HG02759 (cell line): ENCODE measurements at regions not wholly inside any gene's neighbourhood (a gene's known extent, or its start where the extent isn't known, plus 50 kb on each side); places are given as distances from the start of the nearest gene placed in this dataset.
A peak's percentile ranks its signal among the peaks of the same experiment; 100 is the strongest.
"Not testable (repeated sequence)": the region's sequence is repeated elsewhere in the genome, so short reads cannot be mapped to it uniquely, and the experiment has no call there.

ENCODE experiments used
- ATAC-seq: cut with Tn5 transposase; IDR thresholded peaks from one replicate; pipeline ENCODE4 v1.9.1; 2021; ENCODE audit warnings: mild to moderate bottlenecking, moderate library complexity; ENCODE audit not compliant: unreplicated experiment

- ATAC-seq: no peak
Observed at GRCh38 chr2:191476901-191477300, 201.0 kb upstream of the NABP1 start.

GRCh38 chr2:191478799-191479679, 198.9 kb upstream of the NABP1 start:
- peak; percentile 15 for ATAC-seq

DNA sequence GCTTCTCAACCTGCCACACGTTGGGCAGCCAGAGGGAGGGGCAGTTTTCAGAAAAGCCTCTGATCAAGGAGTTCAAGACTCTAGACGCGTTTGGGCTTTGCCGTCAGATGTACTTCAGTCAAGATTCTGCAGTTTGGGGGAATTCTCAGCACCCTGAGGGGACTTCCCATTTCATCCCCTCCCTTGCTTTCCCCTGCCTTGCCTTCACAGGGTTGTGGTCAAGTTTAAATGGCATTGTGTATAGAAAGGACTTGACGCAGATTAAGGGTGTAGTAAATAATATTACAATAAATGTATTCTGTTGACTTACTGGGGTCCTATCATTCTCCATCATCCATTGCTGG, 198.3 kb upstream of the NABP1 start:
- peak; percentile 84 for ATAC-seq

- no peak for ATAC-seq
Observed at GRCh38 chr2:191481305-191482070, 196.4 kb upstream of the NABP1 start.

DNA sequence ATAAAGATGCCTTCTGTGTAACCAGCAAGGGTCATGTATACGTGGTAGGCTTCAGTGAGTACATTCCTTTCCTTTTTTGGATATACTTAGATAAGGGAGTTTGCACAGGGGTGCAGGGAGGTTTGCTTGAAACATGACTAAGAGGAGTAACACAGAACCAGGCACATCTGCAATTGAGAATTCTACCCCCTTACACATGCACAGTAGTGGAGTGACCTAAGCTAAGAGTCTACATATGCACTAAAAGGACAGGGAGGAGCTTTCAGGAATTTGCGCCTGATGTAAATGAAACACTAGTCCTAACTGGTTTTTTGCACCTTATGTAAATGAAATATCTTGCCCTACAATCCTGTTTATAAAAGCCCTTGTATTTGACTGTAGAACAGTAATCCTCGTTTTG, 194.8 kb upstream of the NABP1 start:
- no peak for ATAC-seq

DNA sequence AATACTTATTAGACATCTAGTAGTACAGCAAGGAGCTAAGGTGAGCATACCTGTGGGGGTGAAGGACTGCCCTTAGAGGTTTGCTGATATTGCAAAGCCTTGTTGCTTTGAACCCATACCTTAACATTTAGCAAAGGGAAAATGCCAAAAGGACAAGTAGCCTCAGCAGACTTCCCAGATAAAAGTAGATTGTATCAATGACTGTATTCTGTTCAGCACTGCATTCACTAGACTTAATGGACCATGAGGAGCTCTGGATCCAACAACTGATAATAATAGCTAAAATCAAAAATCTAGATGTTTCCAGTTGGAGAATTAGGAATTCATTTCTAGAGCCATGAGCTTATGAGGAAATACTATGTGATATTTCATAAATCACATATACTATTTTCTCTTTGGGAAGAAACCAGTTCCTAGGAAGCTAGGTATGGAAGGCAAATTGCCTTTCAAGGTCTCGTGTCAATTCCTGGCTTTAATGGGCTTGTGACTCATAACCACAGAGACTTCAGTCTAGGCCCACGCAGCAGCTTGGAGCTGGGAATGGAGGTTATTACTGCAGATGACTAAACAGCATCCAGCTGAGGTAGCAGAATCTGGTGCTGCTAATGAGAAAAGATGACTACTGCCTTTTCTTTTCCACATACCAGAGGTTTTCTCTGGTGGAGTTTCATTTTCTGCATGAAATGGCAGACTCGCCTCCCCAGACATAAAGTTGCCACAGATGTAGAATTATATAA, 191.2 kb upstream of the NABP1 start:
- no peak for ATAC-seq

- no peak for ATAC-seq
Observed at GRCh38 chr2:191488135-191488534, 189.8 kb upstream of the NABP1 start.

- ATAC-seq: no peak
Observed at GRCh38 chr2:191489177-191489576, 188.8 kb upstream of the NABP1 start.

DNA sequence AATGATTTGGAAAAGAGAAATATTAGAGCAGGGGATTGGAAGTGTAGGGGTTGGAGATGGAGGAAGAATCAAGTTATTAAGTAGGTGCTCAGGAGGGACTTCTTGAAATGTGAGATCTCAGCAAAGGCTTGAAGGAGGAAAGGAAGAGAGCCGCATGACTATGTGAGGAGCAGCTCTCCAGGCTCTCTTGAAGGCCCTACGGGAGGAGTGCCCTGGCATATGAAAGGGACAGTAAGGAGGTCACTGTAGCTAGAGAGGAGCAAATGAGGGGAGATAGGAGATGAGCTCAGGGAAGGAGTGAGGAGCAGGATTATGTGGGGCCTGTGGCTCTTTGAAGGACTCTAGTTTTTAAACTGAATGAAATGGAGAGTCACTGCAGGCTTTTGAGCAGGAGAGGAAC, 181.1 kb upstream of the NABP1 start:
- ATAC-seq: no peak

DNA sequence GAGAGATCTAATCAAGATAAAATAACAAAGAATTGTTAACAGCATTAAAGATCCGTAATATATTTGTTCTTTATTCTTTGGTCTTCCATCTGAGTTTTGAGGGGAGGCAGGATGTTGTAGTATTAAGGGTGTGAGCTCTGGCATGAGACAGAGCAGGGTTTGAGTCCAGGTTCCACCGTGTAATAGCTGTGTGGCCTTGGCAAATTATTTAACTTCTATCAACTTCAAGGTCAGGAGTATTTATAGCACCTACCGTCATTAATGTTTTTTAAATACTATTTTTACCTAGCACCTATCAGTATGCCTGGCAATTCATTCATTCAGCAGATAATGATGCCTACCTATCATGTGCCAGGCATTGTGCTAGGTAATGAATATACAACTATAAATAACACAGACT, 180.1 kb upstream of the NABP1 start:
- ATAC-seq: no peak

GRCh38 chr2:191499050-191499449, 178.9 kb upstream of the NABP1 start:
- ATAC-seq: no peak

DNA sequence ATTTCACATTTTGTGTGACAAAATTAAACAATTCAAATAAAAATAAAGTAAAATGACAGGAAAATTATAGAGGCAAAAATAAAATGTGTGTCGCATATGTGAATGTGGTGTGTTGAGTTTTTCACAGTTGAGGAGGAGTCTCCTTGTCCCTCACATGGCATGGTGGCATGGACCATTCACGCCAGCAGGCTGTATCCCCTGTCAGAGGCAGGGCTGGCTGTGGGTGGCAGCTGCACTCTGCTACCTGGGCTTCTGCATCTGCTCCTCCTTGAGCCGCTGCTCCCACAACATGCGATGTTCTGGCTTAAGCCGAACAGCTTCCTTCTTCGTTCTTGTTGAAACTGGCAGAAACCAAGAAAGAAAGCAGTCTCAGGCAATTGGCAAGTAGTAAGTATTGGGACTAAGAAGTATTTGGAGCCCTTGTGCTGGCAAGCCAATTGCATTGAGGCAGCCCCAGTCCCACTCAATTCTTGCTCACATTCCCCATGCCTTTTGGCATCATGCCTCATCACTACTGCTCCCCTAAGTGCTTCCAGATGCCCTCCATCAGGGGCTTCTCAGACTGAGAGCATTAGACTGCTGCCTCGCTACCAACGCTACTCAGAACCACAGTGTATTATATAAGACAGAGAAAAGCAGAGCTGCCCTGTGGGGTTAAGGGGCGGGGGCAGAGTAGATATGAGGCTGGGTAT, 177.9 kb upstream of the NABP1 start:
- no peak for ATAC-seq

GRCh38 chr2:191500566-191500883, 177.4 kb upstream of the NABP1 start:
- no peak for ATAC-seq

- ATAC-seq: no peak
Observed at GRCh38 chr2:191500884-191501560, 176.9 kb upstream of the NABP1 start.

GRCh38 chr2:191501561-191502168, 176.3 kb upstream of the NABP1 start:
- ATAC-seq: no peak

- ATAC-seq: no peak
Observed at GRCh38 chr2:191506515-191506914, 171.4 kb upstream of the NABP1 start.

DNA sequence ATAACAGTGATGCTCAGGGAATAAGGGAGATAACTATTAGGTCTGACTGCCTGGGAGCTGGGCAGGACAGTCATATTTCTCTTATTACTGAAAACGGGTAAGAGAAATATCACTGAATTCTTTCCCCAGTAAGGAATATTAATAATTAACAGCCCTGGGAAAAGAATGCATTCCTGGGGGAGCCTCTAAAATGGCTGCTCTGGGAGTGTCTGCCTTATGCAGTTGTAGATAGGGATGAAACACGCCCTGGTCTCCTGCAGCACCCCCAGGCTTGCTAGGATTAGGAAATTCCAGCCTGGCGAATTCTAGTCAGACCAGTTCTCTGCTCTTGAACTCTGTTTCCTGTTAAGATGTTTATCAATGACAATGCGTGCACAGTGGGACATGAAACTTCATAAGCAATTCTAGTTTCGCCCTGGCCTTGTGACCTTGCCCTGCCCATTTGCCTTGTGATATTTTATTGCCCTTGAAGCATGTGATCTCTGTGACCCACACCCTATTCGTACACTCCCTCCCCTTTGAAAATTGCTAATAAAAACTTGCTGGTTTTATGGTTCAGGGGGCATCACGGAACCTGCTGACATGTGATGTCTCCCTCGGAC, 170.6 kb upstream of the NABP1 start:
- ATAC-seq: not testable (repeated sequence)

DNA sequence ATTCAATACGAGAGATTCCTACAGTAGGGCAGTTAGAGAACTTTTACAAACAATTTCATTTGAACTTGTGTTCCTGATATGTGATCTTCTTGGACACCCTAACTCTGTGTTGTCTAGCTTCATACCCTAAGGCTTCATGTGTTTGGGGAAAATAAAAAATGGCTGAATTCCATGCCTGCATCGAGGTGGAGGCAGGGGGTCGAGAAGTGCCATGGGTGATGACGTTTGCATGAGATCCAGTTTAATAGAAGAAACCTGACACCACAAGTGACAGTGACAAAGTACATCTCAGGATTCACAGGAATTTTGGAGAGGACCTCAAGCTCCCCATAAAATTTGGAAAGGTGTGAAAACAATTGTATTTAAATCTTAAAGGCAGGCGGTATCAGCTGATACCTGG, 169.2 kb upstream of the NABP1 start:
- no peak for ATAC-seq

GRCh38 chr2:191512216-191512835, 165.6 kb upstream of the NABP1 start:
- ATAC-seq: no peak
